ENCODE measurements at regions not wholly inside any gene's neighbourhood (a gene's known extent, or its start where the extent isn't known, plus 50 kb on each side); places are given as distances from the start of the nearest gene placed in this dataset.
"Not testable (repeated sequence)": the region's sequence is repeated elsewhere in the genome, so short reads cannot be mapped to it uniquely, and the experiment has no call there.

DNA sequence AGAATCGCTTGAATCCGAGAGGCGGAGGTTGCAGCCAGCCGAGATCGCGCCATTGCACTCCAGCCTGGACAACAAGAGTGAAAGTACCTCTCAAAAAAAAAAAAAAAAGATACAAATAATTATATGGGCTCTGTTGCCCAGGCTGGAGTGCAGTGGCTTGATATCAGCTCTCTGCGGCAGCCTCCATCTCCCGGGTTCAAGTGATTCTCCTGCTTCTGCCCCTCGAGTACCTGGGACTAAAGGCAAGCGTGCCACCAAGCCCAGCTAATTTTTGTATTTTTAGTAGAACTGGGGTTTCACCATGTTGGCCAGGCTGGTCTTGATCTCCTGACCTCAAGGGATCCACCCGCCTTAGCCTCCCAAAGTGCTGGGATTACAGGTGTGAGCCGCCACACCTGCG, 197.8 kb downstream of the ALG10 start:
- H3K27me3 ChIP-seq (ENCODE audit: control insufficient read depth in 4 of 4, insufficient read depth in 4 of 4, low read length in 3 of 4); H3K4me3 ChIP-seq (ENCODE audit: low read depth in 1 of 3, low read length in 3 of 3); H3K36me3 ChIP-seq (ENCODE audit: control insufficient read depth in 4 of 4, insufficient read depth in 3 of 4, low read depth in 1 of 4, low read length in 3 of 4); H3K27ac ChIP-seq (ENCODE audit: low read depth in 1 of 2, low read length in 2 of 2); H3K9ac ChIP-seq (ENCODE audit: low read depth in 1 of 2, low read length in 2 of 2); H3K4me1 ChIP-seq (ENCODE audit: control insufficient read depth in 4 of 4, insufficient read depth in 4 of 4, low read length in 3 of 4); DNase-seq (ENCODE audit: low spot score); H3K9me3 ChIP-seq (ENCODE audit: control insufficient read depth in 4 of 4, low read length in 3 of 4): not testable (repeated sequence)
- 96% methylated on average over 13 of the region's 13 CpGs for WGBS

DNA sequence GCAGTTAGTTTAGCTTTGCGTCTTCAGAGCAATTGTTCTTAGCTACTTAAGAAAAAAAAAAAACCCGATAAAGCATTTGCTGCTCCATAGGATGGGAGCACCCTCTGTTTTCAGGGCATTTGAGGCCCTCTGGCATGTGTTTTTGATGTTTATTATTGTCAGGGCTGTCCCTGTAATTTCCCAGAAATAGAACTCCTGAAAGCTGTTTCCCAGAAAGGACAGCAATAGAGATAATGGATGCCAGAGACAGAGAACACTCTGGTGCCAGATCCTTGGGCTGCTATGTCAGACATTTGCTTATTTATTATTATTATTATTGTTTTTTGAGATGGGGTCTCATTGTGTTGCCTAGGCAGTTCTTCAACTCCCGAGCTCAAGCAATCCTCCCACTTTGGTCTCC, 201.3 kb downstream of the ALG10 start:
- Histone ChIP-seq H3K27me3 (ENCODE audit: control insufficient read depth in 4 of 4, insufficient read depth in 4 of 4, low read length in 3 of 4) (no peaks in the 10 kb centered on the region), H3K4me3 (ENCODE audit: low read depth in 1 of 3, low read length in 3 of 3) (no peak overlapping the region), H3K9me3 (ENCODE audit: control insufficient read depth in 4 of 4, low read length in 3 of 4) (peaks cover 0 to 2% (median 0%) of the 10 kb centered on the region in 4 donors), H3K4me1 (ENCODE audit: control insufficient read depth in 4 of 4, insufficient read depth in 4 of 4, low read length in 3 of 4) (peaks cover 0 to 5% (median 4%) of the 10 kb centered on the region in 4 donors), H3K27ac (ENCODE audit: low read depth in 1 of 2, low read length in 2 of 2) (no peak overlapping the region), H3K9ac (ENCODE audit: low read depth in 1 of 2, low read length in 2 of 2) (no peak overlapping the region), H3K36me3 (ENCODE audit: control insufficient read depth in 4 of 4, insufficient read depth in 3 of 4, low read depth in 1 of 4, low read length in 3 of 4) (no peaks in the 10 kb centered on the region)
- DNase-seq (ENCODE audit: low spot score) = no peak
- no peak for TF ChIP-seq TAF1 (conservative IDR thresholded peaks at IDR 0.05)
- TF ChIP-seq HNF4A (conservative IDR thresholded peaks at IDR 0.05) = no peak
- WGBS = 69% methylated on average over 3 of the region's 3 CpGs

DNA sequence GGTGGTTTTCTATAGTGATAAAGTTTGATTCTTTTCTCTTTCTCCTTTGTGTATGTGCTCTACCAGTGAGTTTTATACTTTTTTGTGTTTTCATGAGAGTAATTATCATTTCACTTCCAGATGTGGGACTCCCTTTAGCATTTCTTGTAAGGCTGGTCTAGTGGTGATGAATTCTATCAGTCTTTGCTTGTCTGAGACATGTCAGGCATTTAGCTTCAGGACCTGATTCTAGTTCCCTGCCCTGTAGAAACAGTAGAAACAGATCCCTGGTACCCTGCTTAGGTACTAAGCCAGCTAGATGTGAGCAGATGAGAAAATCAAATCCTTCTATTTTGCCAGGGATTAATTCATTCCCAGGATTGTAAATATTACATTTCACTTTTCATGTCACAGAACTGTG, 203.7 kb downstream of the ALG10 start:
- H3K9me3 ChIP-seq (ENCODE audit: control insufficient read depth in 4 of 4, low read length in 3 of 4); H3K9ac ChIP-seq (ENCODE audit: low read depth in 1 of 2, low read length in 2 of 2); H3K36me3 ChIP-seq (ENCODE audit: control insufficient read depth in 4 of 4, insufficient read depth in 3 of 4, low read depth in 1 of 4, low read length in 3 of 4); DNase-seq (ENCODE audit: low spot score); H3K27ac ChIP-seq (ENCODE audit: low read depth in 1 of 2, low read length in 2 of 2); H3K4me1 ChIP-seq (ENCODE audit: control insufficient read depth in 4 of 4, insufficient read depth in 4 of 4, low read length in 3 of 4); H3K27me3 ChIP-seq (ENCODE audit: control insufficient read depth in 4 of 4, insufficient read depth in 4 of 4, low read length in 3 of 4); H3K4me3 ChIP-seq (ENCODE audit: low read depth in 1 of 3, low read length in 3 of 3): not testable (repeated sequence)

DNA sequence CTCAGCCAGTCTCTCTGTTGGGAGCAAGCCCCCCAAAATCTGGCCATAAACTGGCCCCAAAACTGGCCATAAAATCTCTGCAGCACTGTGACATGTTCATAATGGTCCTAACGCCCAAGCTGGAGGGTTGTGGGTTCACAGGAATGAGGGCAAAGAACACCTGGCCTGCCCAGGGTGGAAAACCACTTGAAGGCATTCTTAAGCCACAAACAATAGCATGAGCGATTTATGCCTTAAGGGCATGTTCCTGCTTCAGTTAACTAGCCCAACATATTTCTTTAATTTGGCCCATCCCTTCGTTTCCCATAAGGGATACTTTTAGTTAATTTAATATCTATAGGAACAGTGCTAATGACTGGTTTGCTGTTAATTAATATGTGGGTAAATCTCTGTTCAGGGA, 205.8 kb downstream of the ALG10 start:
- not testable (repeated sequence) for H3K27ac ChIP-seq (ENCODE audit: low read depth in 1 of 2, low read length in 2 of 2); H3K4me3 ChIP-seq (ENCODE audit: low read depth in 1 of 3, low read length in 3 of 3); H3K4me1 ChIP-seq (ENCODE audit: control insufficient read depth in 4 of 4, insufficient read depth in 4 of 4, low read length in 3 of 4); H3K9ac ChIP-seq (ENCODE audit: low read depth in 1 of 2, low read length in 2 of 2); H3K9me3 ChIP-seq (ENCODE audit: control insufficient read depth in 4 of 4, low read length in 3 of 4); H3K27me3 ChIP-seq (ENCODE audit: control insufficient read depth in 4 of 4, insufficient read depth in 4 of 4, low read length in 3 of 4); H3K36me3 ChIP-seq (ENCODE audit: control insufficient read depth in 4 of 4, insufficient read depth in 3 of 4, low read depth in 1 of 4, low read length in 3 of 4); DNase-seq (ENCODE audit: low spot score)
- 47% methylated on average over 3 of the region's 3 CpGs for WGBS

DNA sequence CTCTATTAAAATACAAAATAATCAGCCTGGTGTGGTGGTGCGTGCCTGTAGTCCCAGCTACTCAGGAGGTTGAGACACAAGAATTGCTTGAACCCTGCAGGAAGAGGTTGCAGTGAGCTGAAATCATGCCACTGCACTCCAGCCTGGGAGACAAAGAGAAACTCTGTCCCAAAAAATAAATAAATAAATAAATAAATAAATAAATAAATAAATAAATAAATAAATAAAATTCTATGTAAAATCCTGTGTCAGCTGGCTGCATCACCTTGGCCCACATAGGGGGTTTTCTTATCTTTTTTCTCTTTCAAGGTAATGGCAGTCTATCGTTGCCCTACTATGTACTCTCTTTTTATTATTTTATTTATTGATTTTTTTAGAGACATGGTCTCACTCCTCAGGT, 206.7 kb downstream of the ALG10 start:
- H3K27me3 ChIP-seq (ENCODE audit: control insufficient read depth in 4 of 4, insufficient read depth in 4 of 4, low read length in 3 of 4); H3K9me3 ChIP-seq (ENCODE audit: control insufficient read depth in 4 of 4, low read length in 3 of 4); H3K27ac ChIP-seq (ENCODE audit: low read depth in 1 of 2, low read length in 2 of 2); H3K9ac ChIP-seq (ENCODE audit: low read depth in 1 of 2, low read length in 2 of 2); H3K4me3 ChIP-seq (ENCODE audit: low read depth in 1 of 3, low read length in 3 of 3); H3K4me1 ChIP-seq (ENCODE audit: control insufficient read depth in 4 of 4, insufficient read depth in 4 of 4, low read length in 3 of 4); H3K36me3 ChIP-seq (ENCODE audit: control insufficient read depth in 4 of 4, insufficient read depth in 3 of 4, low read depth in 1 of 4, low read length in 3 of 4); DNase-seq (ENCODE audit: low spot score): not testable (repeated sequence)
- WGBS = 80% methylated on average over 2 of the region's 2 CpGs

DNA sequence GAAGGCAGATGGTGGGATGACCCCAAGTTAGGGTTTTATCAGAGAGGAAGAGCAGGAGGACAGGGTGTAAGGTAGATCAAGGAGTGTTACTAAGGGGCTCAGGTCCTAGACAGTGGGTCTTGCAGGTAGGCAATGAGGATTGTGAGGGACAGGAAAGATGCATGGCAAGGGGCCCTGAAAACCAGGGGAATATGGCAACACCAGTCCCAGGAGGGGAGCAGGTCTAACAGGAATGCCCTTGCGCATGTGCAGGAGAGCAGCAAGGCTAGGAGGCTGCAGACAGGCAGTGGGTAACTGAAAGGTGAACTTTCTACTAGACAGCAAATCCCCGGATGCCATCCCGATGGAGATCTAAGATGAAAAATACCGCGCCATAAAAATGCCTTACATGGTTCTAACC, 211.3 kb downstream of the ALG10 start:
- no peak overlapping the region for H3K9ac ChIP-seq (ENCODE audit: low read depth in 1 of 2, low read length in 2 of 2)
- H3K27ac ChIP-seq (ENCODE audit: low read depth in 1 of 2, low read length in 2 of 2) = no peak overlapping the region
- H3K36me3 ChIP-seq (ENCODE audit: control insufficient read depth in 4 of 4, insufficient read depth in 3 of 4, low read depth in 1 of 4, low read length in 3 of 4) = no peaks in the 10 kb centered on the region
- H3K4me1 ChIP-seq (ENCODE audit: control insufficient read depth in 4 of 4, insufficient read depth in 4 of 4, low read length in 3 of 4) = no peaks in the 10 kb centered on the region
- no peaks in the 10 kb centered on the region for H3K9me3 ChIP-seq (ENCODE audit: control insufficient read depth in 4 of 4, low read length in 3 of 4)
- no peak for DNase-seq (ENCODE audit: low spot score)
- WGBS = 91% methylated on average over 5 of the region's 5 CpGs
- H3K27me3 ChIP-seq (ENCODE audit: control insufficient read depth in 4 of 4, insufficient read depth in 4 of 4, low read length in 3 of 4) = peaks cover 0 to 3% (median 0%) of the 10 kb centered on the region in 4 donors
- H3K4me3 ChIP-seq (ENCODE audit: low read depth in 1 of 3, low read length in 3 of 3) = no peak overlapping the region
- TF ChIP-seq YY1 (IDR thresholded peaks at IDR 0.05) (no peak), NR2F2 (IDR thresholded peaks at IDR 0.05) (no peak), FOXA1 (IDR thresholded peaks at IDR 0.05) (no peak), RAD21 (IDR thresholded peaks at IDR 0.05) (no peak), JUND (IDR thresholded peaks at IDR 0.05) (no peak), TAF1 (conservative IDR thresholded peaks at IDR 0.05) (no peak), HNF4A (conservative IDR thresholded peaks at IDR 0.05) (no peak), SP1 (IDR thresholded peaks at IDR 0.05) (no peak)
- TF ChIP-seq, protein P1, sequence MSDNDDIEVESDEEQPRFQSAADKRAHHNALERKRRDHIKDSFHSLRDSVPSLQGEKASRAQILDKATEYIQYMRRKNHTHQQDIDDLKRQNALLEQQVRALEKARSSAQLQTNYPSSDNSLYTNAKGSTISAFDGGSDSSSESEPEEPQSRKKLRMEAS (IDR thresholded peaks at IDR 0.05) = no peak
- TF ChIP-seq, protein P2, sequence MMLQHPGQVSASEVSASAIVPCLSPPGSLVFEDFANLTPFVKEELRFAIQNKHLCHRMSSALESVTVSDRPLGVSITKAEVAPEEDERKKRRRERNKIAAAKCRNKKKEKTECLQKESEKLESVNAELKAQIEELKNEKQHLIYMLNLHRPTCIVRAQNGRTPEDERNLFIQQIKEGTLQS (IDR thresholded peaks at IDR 0.05) = no peak
- TF ChIP-seq, protein P3, sequence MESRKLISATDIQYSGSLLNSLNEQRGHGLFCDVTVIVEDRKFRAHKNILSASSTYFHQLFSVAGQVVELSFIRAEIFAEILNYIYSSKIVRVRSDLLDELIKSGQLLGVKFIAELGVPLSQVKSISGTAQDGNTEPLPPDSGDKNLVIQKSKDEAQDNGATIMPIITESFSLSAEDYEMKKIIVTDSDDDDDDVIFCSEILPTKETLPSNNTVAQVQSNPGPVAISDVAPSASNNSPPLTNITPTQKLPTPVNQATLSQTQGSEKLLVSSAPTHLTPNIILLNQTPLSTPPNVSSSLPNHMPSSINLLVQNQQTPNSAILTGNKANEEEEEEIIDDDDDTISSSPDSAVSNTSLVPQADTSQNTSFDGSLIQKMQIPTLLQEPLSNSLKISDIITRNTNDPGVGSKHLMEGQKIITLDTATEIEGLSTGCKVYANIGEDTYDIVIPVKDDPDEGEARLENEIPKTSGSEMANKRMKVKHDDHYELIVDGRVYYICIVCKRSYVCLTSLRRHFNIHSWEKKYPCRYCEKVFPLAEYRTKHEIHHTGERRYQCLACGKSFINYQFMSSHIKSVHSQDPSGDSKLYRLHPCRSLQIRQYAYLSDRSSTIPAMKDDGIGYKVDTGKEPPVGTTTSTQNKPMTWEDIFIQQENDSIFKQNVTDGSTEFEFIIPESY (IDR thresholded peaks at IDR 0.05) = no peak
- TF ChIP-seq, protein P4, sequence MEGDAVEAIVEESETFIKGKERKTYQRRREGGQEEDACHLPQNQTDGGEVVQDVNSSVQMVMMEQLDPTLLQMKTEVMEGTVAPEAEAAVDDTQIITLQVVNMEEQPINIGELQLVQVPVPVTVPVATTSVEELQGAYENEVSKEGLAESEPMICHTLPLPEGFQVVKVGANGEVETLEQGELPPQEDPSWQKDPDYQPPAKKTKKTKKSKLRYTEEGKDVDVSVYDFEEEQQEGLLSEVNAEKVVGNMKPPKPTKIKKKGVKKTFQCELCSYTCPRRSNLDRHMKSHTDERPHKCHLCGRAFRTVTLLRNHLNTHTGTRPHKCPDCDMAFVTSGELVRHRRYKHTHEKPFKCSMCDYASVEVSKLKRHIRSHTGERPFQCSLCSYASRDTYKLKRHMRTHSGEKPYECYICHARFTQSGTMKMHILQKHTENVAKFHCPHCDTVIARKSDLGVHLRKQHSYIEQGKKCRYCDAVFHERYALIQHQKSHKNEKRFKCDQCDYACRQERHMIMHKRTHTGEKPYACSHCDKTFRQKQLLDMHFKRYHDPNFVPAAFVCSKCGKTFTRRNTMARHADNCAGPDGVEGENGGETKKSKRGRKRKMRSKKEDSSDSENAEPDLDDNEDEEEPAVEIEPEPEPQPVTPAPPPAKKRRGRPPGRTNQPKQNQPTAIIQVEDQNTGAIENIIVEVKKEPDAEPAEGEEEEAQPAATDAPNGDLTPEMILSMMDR (IDR thresholded peaks at IDR 0.05; ENCODE audit: low read depth, low read length, missing input control) = no peak
